SK-N-MC (cell line): ENCODE measurements at regions not wholly inside any gene's neighbourhood (a gene's known extent, or its start where the extent isn't known, plus 50 kb on each side); places are given as distances from the start of the nearest gene placed in this dataset.

ENCODE experiments used
- EZH2 ChIP-seq: fragments of 200-600 bp; sonication (generic); IDR thresholded peaks from one replicate; pipeline ENCODE4 v1.6.1; 2017; ENCODE audit warnings: antibody characterized with exemption
- POLR2AphosphoS5 ChIP-seq: IDR thresholded peaks from 2 replicates; pipeline ENCODE4 v1.6.1; 2012; ENCODE audit warnings: mild to moderate bottlenecking, low read depth, low read length, borderline replicate concordance

DNA sequence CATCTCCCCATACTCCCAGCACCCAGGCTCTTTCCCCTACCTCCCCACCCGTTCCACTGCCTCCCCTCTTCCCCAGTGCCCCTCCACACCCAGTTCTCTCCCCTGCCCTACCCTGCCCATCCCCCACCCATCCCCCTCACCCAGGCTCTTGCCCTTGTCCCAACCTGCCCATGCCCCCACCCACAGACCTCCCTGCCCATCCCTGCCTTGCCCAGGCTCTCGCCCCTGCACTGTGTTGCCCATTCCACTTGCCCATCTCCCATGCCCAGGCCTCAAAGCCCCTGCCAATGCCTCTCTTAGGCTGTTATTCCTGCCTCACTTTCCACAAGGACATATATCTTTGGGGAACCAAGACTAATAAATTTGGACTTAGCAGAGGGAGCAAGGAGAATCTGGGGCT is 262.6 kb upstream of the CXCL12 start:
- TF ChIP-seq EZH2 (no peak), POLR2AphosphoS5 (no peak)
